Ascending aorta (tissue), 2 donors: ENCODE measurements at regions not wholly inside any gene's neighbourhood (a gene's known extent, or its start where the extent isn't known, plus 50 kb on each side); places are given as distances from the start of the nearest gene placed in this dataset.

Experiments
- DNase-seq, 2 donors: peaks; one replicate each; pipeline ENCODE4 v3.0.0-alpha.2; 2019; ENCODE audit warnings: low spot score in 2 of 2
- H3K27ac ChIP-seq, 2 donors: fragments of 200-600 bp; sonication (generic); one replicate each; pipeline ENCODE4 v1.5.1; 2016 to 2017; ENCODE audit warnings: mild to moderate bottlenecking in 1 of 2
- H3K27me3 ChIP-seq: fragments of 200-600 bp; sonication (generic); one replicate; pipeline ENCODE4 v1.5.1; 2017
- H3K36me3 ChIP-seq, 2 donors: fragments of 200-600 bp; sonication (generic); one replicate each; pipeline ENCODE4 v1.5.1; 2016
- H3K4me1 ChIP-seq, 2 donors: fragments of 200-600 bp; sonication (generic); one replicate each; pipeline ENCODE4 v1.5.1; 2016 to 2017; ENCODE audit warnings: mild to moderate bottlenecking in 1 of 2
- H3K4me3 ChIP-seq, 2 donors: fragments of 200-600 bp; sonication (generic); one replicate each; pipeline ENCODE4 v1.5.1; 2016 to 2017; ENCODE audit warnings: mild to moderate bottlenecking in 1 of 2
- H3K9me3 ChIP-seq, 2 donors: fragments of 200-600 bp; sonication (generic); one replicate each; pipeline ENCODE4 v1.5.1; 2016
- intact Hi-C: fragments of 100-400 bp; cut with DNase I; formaldehyde crosslinking; loops from one replicate; pipeline ENCODE4 v1.15.1; 2023
- TF ChIP-seq, protein P1 (sequence below), 3 experiments: fragments of 200-600 bp in 2 of 3; fragments of 450-650 bp in 1 of 3; sonication (generic) in 2 of 3; IDR thresholded peaks; one replicate each; pipeline ENCODE4 v1.5.1; 2016 to 2019; ENCODE audit warnings: antibody characterized with exemption in 3 of 3, mild to moderate bottlenecking in 1 of 3, moderate library complexity in 1 of 3

DNA sequence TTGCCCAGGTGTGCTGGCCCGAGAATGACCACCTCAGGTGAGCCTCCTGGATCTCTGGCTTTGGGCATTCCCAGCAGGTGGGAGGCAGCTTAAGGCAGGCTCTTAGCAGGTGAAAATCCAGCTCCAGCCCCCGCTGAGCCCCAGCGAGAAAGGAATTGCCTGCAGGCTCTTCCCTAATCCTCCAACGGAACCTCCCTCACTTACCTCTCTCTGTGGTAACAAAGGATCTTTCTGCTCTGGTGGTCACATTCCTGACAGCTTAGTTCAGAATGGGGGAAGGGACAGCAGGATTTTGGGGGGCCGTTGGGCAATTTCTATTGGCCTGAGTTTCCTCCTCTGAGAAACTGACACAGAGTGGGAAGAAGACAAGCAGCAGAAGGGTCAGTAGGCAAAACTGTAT lies 116.0 kb upstream of the LHX5 start:
- Histone ChIP-seq H3K36me3 (no peaks in the 10 kb centered on the region), H3K4me1 (no peaks in the 10 kb centered on the region), H3K27ac (no peak overlapping the region), H3K27me3 (no peaks in the 10 kb centered on the region), H3K4me3 (no peak overlapping the region), H3K9me3 (no peaks in the 10 kb centered on the region)
- TF ChIP-seq, protein P1, sequence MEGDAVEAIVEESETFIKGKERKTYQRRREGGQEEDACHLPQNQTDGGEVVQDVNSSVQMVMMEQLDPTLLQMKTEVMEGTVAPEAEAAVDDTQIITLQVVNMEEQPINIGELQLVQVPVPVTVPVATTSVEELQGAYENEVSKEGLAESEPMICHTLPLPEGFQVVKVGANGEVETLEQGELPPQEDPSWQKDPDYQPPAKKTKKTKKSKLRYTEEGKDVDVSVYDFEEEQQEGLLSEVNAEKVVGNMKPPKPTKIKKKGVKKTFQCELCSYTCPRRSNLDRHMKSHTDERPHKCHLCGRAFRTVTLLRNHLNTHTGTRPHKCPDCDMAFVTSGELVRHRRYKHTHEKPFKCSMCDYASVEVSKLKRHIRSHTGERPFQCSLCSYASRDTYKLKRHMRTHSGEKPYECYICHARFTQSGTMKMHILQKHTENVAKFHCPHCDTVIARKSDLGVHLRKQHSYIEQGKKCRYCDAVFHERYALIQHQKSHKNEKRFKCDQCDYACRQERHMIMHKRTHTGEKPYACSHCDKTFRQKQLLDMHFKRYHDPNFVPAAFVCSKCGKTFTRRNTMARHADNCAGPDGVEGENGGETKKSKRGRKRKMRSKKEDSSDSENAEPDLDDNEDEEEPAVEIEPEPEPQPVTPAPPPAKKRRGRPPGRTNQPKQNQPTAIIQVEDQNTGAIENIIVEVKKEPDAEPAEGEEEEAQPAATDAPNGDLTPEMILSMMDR (IDR thresholded peaks at IDR 0.05) = no peak
- intact Hi-C loops = no loop called here
- DNase-seq = no peak

DNA sequence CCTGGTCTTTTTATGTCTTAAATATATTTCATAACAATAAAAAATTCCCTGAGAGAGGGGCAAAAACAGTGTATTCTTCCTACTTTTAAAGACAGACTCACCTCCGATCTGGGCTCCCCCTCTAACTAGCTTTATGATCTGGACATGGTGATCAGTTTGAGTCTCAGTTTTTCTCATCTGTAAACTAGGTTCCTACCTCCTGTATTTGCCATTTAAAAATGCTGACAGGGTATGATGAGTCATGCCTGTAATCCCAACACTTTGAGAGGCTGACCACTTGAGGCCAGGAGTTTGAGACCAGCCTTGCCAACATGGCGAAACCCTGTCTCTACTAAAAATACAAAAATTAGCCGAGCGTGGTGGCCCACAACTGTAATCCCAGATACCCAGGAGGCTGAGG lies 114.8 kb upstream of the LHX5 start:
- Histone ChIP-seq H3K9me3 (no peaks in the 10 kb centered on the region), H3K4me3 (no peak overlapping the region), H3K27ac (no peak overlapping the region), H3K4me1 (no peaks in the 10 kb centered on the region), H3K36me3 (no peaks in the 10 kb centered on the region), H3K27me3 (no peaks in the 10 kb centered on the region)
- no peak for DNase-seq
- TF ChIP-seq, protein P1 (IDR thresholded peaks at IDR 0.05) = no peak
- intact Hi-C loops = no loop called here

DNA sequence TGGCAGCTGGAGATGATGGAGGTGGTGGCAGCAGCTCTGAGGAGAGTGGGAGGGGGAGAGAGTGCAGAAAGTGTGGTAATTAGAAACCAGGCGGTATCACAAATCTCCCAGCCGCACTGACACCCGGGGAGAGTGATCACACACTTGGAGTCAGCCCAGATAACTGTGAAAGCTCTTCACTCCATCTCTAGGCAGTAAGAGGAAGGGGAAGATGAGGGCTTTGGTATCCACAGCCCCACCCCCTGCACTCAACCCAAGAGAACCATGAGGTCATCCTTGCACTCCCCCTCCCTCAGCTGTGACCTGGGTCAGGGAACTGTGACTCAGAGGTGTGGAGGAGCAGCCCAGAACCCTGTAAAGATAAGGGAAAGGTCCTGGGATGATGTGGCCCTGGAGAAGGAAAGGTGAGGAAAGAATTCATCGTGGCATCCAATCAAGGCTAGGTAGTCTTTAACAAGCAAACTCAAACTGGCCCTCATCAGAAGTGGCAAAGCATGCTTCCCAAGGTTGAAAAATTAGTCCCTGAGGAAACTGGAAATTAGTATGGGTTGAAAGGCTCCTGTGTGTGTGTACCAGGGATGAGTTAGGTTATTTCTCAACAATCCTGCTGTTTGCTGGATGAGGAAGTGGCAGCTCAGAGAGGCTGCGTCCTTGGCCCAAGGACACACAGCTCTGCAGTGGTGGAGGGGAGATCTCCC lies 111.0 kb upstream of the LHX5 start:
- H3K36me3 ChIP-seq = no peaks in the 10 kb centered on the region
- DNase-seq = no peak
- H3K9me3 ChIP-seq = no peaks in the 10 kb centered on the region
- no peak overlapping the region for H3K4me3 ChIP-seq
- TF ChIP-seq, protein P1 (IDR thresholded peaks at IDR 0.05) = no peak
- no peaks in the 10 kb centered on the region for H3K4me1 ChIP-seq
- intact Hi-C loops = no loop called here
- H3K27me3 ChIP-seq = no peaks in the 10 kb centered on the region
- H3K27ac ChIP-seq = no peak overlapping the region

DNA sequence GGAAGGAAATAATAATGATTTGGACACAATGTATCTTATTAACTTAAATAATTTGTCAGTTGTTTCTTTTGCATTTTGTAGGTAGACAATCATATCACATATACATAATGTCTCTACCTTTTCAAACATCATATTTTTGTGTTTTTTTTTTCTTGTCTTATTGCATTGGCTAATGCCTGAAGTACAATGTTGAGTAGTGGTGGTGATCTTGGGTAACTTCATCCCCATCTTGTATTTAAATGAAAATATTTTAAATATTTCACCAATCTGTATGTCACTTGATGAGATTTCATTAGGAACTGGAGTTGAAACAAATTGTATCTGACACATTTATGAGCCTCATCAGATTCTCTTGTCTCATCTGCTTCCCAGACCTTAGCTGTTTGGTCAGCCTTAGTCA lies 109.7 kb upstream of the LHX5 start:
- H3K27me3 ChIP-seq = no peaks in the 10 kb centered on the region
- intact Hi-C loops = no loop called here
- H3K27ac ChIP-seq = no peak overlapping the region
- no peaks in the 10 kb centered on the region for H3K9me3 ChIP-seq
- H3K4me3 ChIP-seq = no peak overlapping the region
- H3K36me3 ChIP-seq = no peaks in the 10 kb centered on the region
- DNase-seq = no peak
- TF ChIP-seq, protein P1 (IDR thresholded peaks at IDR 0.05) = no peak
- no peaks in the 10 kb centered on the region for H3K4me1 ChIP-seq

DNA sequence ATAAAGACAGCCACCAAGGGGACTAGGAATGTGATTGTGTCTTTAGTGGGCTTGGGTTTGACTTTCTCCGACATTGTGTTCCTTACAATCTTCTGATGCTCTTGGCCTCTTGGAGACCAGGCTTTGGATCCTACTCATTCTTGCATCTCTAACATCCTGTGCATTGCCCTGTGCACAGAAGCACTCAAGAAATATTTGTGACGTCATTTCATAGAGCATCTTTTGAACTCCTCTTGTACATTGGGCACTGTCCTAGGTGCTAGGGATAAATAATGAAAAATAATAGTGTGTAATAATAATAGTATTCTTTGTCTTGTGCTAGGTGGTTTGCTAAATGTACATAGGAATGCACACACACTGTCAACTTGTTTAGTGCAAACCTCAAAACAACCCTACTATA lies 108.8 kb upstream of the LHX5 start:
- Histone ChIP-seq H3K27me3 (no peaks in the 10 kb centered on the region), H3K9me3 (no peaks in the 10 kb centered on the region), H3K36me3 (no peaks in the 10 kb centered on the region), H3K4me1 (no peaks in the 10 kb centered on the region), H3K4me3 (no peak overlapping the region), H3K27ac (no peak overlapping the region)
- TF ChIP-seq, protein P1 (IDR thresholded peaks at IDR 0.05) = no peak
- intact Hi-C loops = no loop called here
- DNase-seq = no peak
